Activated CD8-positive, alpha-beta memory T cell treated with anti-CD3 and anti-CD28 coated beads, Interleukin-2, amount 50 U/mL, for 24 hours (primary cell): ENCODE measurements at regions not wholly inside any gene's neighbourhood (a gene's known extent, or its start where the extent isn't known, plus 50 kb on each side); places are given as distances from the start of the nearest gene placed in this dataset.
"Not testable (repeated sequence)": the region's sequence is repeated elsewhere in the genome, so short reads cannot be mapped to it uniquely, and the experiment has no call there.

Experiments used
- DNase-seq: peaks from one replicate; pipeline ENCODE4 v3.0.0-alpha.2; 2020; ENCODE audit errors: extremely low read depth

GRCh38 chr1:14345946-14346550, 252.4 kb upstream of the KAZN start:
- DNase-seq = no peak

- no peak for DNase-seq
These were observed 251.3 kb upstream of the KAZN start for GRCh38 chr1:14347186-14347585.

- no peak for DNase-seq
These were observed 250.7 kb upstream of the KAZN start for GRCh38 chr1:14347776-14348175.

GRCh38 chr1:14350197-14350596, 248.3 kb upstream of the KAZN start:
- no peak for DNase-seq

- DNase-seq = no peak
These were observed 245.6 kb upstream of the KAZN start for GRCh38 chr1:14352897-14353296.

GRCh38 chr1:14361005-14361404, 237.5 kb upstream of the KAZN start:
- not testable (repeated sequence) for DNase-seq

GRCh38 chr1:14362331-14362730, 236.2 kb upstream of the KAZN start:
- DNase-seq = no peak

GRCh38 chr1:14363036-14363590, 235.4 kb upstream of the KAZN start:
- DNase-seq = no peak

GRCh38 chr1:14363707-14364413, 234.6 kb upstream of the KAZN start:
- no peak for DNase-seq

- DNase-seq = no peak
These were observed 233.0 kb upstream of the KAZN start for GRCh38 chr1:14365301-14365988.

GRCh38 chr1:14366091-14367018, 232.1 kb upstream of the KAZN start:
- no peak for DNase-seq

- DNase-seq = no peak
These were observed 231.0 kb upstream of the KAZN start for GRCh38 chr1:14367451-14367850.

- no peak for DNase-seq
These were observed 228.8 kb upstream of the KAZN start for GRCh38 chr1:14369526-14370213.

GRCh38 chr1:14371771-14372497, 226.6 kb upstream of the KAZN start:
- DNase-seq = no peak

GRCh38 chr1:14372526-14372925, 226.0 kb upstream of the KAZN start:
- DNase-seq = no peak

GRCh38 chr1:14373081-14373758, 225.3 kb upstream of the KAZN start:
- DNase-seq = no peak

- no peak for DNase-seq
These were observed 223.3 kb upstream of the KAZN start for GRCh38 chr1:14375226-14375625.

GRCh38 chr1:14377386-14377785, 221.1 kb upstream of the KAZN start:
- DNase-seq = no peak

GRCh38 chr1:14380408-14380807, 218.1 kb upstream of the KAZN start:
- no peak for DNase-seq

- no peak for DNase-seq
These were observed 207.7 kb upstream of the KAZN start for GRCh38 chr1:14390816-14391215.
